GM21515 (cell line): ENCODE measurements at regions not wholly inside any gene's neighbourhood (a gene's known extent, or its start where the extent isn't known, plus 50 kb on each side); places are given as distances from the start of the nearest gene placed in this dataset.
"Not testable (repeated sequence)": the region's sequence is repeated elsewhere in the genome, so short reads cannot be mapped to it uniquely, and the experiment has no call there.

Experiments used
- ATAC-seq: cut with Tn5 transposase; IDR thresholded peaks from one replicate; pipeline ENCODE4 v1.9.1; 2021; ENCODE audit not compliant: unreplicated experiment

DNA sequence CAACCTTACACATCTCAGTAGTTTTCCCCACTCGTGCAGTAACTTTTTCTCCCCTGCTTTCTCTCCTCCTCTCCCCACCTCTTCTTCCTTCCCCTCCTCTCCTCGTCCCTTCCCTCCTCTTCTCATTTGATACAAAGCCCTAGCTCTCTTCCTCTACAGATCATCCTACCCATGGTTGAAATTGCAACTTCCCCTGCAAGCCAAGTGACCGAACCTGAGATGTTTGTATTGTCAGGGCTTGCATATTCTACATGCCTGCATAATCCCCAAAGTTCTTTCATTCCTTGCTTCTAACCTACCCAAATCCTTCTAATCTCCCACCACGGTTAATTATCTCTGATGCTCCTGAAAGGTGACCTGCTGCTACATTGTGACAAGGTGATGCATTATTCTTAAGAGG is 408.6 kb upstream of the AMELY start:
- not testable (repeated sequence) for ATAC-seq

DNA sequence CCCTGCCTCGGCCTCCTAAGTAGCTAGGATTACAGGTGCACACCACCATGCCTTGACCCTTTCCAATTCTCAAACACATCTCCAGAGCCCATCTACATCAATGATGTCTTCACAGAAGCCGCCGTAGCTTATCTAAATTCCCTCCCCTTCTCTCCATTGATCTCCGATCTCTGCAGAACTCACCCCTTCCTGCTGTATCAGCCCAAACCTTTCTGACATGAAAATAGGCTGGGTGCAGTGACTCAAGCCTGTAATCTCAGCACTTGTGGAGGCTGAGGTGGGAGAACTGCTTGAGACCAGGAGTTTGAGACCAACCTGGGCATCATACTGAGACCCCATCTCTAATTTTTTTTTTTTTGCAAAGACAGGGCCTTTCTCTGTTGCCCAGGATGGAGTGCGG is 406.6 kb upstream of the AMELY start:
- ATAC-seq: no peak

DNA sequence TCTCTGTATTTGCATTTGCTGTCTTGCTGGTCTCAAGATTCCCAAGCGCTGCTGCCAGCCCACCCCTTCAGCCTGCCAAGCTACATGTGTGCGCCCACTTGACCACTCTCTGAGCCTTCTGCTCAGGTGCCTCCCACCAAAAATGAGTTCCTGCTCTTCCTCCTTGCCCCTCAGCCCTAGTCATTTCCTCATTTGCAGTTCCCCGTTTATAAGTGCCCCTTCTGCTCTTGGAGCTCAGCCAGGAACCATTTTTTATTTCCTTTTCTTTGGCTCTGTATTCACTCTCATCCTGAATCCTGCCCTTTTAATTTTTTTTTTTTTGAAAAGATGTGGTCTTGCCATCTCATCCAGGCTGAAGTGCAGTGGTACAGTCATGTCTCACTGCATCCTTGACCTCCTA is 406.0 kb upstream of the AMELY start:
- no peak for ATAC-seq

DNA sequence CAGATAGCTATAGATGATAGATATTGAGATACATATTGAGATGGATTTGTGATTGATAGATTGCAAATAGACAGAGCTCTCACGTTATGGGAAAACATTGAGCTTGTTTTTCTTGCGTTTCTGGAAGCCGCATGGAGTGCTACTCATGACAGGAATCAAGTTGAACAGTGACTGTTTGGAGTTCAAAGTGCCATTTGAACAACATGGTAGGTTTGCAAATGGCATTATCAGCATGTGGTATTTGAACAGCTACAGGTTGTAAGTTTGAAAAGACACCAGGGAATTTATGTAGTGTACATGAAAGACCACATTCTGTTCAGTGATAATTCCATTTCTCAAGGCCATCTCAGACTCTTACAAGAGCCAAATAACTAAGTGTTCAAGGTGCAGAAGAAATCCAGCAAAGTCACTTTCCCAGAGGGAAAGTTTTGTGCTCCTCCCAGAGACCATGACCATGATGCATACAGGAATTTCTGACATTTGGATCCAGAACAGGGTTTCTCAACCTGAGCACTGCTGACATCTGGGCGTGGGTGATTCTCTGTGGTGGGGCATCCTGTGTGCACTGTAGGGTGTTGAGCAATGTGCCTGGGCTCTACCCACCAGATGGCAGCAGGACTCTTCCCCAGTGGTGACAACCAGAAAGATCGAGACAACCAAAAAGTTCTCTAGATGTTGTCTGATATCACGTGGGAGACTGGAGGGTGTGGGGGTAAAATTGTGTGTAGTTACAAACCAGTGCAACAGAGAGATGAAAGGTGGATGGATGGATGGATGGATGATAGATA is 399.1 kb upstream of the AMELY start:
- no peak for ATAC-seq

DNA sequence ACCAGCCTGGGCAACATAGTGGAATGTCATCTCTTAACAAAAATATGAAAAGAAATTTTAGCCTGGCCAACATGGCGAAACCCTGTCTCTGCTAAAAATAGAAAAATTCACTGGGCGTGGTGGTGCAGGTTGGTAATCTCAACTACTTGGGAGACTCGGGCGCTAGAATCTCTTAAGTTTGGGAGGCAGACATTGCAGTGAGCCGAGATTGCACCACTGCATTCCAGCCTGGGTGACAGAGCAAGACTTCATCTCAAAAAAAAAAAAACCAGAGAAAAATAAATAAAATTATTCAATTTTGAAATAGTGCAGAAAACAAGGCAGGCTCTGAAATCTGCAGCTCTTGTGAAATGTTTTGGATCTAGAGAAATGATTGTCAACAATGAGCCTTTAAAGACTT is 397.3 kb upstream of the AMELY start:
- ATAC-seq: no peak

DNA sequence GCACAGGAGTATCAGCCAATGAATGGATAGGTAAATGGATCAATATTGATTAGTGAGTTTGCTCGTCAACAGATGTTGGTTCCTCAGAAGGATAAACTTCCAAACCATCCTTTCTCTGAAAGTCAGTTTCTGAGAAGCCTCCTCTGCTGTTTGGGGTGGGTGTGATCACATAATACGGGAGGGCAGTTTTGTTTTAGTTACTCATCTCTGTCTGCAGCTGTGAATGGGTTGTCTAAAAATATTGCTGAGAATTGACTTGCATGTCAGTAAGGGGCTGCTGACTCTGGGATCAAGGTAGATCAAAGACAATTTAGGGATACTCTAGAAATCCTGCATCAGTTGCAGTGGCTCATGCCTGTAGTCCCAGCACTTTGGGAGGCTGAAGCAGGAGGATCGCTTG is 390.8 kb upstream of the AMELY start:
- ATAC-seq: no peak

DNA sequence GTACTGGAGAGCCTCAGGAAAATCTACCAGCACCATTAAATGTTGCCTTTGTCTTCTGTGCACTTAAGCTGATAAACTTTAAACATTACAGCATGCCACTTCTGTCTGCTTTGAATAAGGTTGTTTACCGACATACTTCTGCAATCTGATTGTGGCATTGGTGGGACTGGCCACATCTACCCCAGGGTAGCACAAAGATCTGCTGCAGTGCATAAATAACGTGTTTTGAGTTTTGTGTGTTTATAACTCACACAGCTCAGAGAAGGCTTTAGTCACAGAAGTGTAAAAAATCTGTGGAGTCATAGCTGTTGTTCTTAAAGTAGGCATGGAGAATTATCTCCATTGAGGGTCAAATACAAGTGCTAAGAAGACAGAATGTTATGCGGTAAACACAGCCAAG is 388.4 kb upstream of the AMELY start:
- no peak for ATAC-seq

DNA sequence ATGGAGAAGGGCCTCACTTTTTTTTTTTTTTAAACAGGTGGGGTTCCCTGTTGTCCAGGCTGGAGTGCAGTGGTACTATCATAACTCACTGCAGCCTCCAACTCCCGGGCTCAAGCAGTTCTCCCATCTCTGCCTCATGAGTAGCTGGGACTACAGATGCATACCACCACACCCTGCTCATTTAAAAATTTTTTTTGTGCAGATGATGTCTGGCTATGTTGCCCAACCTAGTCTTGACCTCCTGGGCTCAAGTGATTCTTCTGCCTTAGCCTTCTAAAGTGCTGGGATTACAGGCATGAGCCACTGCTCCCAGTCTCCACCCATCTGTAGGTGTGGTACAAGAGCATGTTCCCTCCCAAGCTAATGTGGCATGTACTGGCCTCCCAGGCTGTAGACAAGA is 380.6 kb upstream of the AMELY start:
- no peak for ATAC-seq

DNA sequence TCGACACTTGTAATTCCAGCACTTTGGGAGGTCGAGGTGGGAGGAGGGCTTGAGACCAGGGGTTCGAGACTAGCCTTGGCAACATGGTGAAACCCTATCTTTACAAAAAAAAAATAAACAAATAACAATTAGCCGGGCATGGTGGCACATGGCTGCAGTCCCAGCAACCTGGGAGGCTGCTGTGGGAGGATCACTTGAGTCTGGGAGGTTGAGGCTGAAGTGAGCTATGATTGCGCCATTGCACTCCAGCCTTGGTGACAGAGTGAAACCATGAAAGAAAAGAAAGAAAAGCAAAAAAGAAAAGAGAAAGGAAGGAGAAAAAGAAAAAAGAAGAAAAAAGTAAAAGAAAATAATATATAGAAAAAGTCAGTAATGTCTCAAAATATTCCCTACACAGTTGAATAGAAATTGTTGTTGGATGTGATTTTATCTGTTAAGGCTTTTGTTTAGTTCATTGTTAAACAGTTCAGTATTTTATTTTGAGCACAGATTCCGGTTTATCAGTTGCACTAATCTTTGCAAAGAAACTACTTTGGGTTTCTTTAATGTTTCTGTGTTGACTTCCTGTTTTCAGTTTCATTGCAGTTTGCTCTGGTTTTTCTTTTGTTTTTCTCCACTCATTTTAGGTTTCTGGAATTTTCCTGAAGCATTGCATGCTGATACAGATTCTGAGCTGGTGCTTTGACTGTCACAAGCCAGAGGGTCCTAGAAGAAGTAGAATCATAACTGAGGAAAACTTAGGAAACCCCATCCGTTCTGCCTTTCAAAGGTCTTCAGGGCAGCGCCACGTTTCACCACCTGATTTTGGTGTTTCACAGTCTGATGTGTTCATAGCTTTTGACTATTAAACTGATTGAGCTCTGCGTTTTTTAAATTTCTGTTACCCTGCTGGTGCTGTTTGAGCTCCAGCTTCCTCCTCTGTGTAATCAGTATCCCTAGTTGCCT is 378.6 kb upstream of the AMELY start:
- peak; percentile 75 for ATAC-seq

DNA sequence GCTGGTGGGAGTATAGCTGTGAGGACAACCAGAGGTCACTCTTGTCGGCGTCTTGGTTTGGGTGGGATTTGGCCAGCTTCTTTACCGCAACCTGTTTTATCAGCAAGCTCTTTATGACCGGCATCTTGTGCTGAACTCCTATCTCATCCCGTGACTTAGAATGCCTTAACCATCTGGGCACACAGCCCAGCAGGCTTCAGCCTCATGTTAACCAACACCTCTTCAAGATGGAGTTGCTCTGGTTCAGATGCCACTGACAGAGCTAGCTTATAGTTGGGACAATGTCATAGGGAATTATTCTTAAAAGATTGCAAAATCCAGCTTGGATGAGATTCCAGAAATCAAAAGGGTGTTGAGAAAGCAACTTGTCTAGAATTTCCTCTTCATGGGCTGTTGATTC is 377.1 kb upstream of the AMELY start:
- ATAC-seq: no peak

DNA sequence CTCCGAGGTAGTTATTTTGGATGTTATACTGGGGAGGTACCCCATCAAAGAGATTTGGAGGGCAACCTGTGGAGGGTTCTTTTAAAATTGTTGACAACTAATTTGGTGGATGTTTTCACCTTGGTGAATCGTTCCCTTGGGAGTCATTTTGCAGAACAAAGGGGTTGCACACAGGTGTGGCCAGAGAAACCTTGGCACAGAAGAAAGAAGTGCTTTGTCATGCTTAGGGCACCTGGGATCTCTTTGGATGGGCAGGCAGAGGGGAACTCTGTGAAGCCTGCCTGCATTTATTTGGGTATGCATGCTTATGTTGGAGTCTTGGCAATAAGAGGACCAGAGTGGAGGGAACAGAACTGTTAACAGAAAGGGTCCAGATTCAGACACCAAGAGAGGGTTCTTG is 376.4 kb upstream of the AMELY start:
- ATAC-seq: not testable (repeated sequence)

DNA sequence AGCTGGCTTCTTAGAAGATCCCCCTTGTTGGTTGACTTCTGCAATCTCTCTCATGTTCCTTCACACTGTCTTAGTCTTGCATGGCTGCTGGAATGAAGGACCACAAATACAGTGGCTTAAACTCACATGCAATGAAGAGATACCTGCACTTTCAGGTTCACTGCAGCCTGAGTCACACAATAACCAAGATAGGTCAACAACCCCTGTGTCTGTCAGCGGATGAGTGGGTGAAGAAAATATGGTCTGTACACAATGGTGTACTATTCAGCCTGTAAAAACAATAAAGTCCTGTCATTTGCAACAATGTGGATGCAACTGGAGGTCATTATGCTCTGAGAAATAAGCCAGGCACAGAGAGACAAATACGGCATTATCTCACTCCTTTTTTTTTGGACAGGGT is 373.8 kb upstream of the AMELY start:
- ATAC-seq: no peak

DNA sequence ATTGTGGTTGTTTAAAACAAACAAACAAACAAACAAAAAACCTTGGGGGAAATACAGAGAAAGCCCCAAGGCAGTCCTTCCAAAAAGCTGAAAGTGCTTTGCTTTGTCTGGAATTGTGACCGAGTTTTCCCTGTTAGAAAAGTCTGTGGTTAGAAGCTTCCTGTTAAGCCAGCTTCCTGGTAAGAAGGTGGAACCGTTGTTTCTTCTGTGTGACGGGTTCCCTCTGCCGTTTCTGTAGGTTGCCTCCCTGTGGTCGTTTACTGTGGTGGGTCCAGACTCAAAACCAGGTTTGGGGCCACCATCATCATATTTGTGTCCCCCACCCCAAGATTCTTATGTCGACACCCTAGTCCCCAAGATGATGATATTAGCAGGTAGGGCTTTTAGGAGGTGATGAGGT is 371.4 kb upstream of the AMELY start:
- no peak for ATAC-seq

DNA sequence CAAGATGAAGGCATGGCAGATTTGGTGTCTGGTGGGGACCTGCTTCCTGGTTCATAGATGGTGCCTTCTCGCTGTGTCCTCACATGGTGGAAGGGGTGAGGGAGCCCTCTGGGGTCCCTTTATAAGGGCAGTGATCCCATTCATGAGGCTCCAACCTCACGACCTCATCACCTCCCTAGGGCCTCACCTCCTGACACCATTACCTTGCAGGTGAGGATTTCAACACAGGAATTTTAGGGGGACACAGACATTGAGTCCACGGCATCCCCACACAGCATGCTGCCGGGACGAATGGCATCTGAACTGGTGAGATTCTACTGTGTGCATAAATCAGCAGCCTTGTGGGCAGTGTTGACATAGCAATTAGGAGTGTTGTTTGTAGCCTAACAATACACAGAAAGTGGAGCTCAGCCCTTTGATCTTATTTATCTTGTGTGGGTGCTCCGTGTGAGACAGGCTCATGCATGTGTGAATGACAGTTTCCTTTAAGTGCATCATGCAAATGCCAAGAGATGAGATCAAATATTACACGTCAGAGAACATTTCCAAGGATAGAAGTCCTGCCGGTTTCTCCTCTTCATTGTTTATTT is 368.7 kb upstream of the AMELY start:
- not testable (repeated sequence) for ATAC-seq

DNA sequence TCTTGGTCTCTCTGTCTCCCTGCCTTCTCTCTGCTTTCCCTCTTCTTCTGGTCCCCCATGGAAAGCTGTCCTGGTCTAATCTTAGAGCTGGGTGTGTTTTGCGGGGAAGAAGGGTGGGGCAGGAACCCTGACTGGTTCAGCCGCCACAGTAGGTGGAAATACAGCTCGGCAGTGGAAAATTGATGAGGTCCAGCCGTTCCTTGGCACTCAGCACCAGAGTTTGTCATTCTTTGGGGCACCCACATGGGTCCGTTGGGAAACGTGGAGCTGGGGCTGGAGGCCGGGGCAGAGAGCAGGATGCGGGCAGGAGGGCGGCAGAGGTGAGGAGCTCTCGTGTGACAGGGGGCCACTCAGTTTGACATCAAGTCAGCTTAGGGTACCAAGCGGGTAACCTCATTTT is 364.2 kb upstream of the AMELY start:
- no peak for ATAC-seq

DNA sequence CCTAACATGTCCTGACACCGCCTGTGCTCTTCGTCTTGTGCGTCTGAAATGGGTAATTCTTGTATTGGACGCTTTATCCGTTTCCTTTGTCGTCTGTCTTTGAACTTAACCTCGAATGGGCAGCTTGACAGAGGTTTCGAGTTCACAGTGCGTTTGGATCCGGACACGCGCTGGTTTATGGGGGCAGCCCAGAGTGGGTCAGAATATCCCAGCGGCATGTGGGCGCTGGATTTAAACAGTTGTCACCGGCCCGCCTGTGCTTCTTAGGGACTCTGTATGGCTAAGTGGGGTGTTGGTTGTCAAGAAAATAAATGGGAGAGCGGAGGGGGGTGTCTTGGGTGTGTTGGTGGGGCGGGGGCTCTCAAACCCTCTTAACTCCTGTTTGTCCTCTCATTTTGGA is 363.5 kb upstream of the AMELY start:
- ATAC-seq: no peak

DNA sequence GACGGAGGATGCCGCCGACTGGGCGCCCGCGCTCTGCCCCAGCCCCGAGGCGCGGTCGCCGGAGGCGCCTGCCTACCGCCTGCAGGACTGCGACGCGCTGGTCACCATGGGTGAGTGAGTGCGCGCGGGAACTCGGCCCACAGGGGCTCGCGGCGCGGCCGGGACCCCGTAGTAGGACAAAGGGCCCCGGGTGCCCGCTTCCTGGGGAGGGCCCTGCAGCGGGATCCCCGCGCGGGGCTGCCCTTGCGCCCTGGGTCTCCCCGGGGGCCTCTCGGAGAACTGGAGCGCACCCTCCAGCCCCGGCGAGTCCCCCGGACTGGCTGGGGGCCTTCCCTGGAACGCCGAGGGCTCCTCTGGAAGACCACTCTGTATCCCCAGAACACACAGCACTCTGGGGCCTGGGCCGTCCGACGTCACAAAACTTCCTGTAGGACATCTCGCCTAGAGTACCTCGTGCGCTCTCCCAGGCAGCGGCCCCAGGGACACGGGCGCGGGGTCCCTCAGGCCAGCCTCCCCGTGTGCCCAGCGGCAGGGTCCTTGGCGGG is 362.9 kb upstream of the AMELY start:
- ATAC-seq: peak; percentile 15

DNA sequence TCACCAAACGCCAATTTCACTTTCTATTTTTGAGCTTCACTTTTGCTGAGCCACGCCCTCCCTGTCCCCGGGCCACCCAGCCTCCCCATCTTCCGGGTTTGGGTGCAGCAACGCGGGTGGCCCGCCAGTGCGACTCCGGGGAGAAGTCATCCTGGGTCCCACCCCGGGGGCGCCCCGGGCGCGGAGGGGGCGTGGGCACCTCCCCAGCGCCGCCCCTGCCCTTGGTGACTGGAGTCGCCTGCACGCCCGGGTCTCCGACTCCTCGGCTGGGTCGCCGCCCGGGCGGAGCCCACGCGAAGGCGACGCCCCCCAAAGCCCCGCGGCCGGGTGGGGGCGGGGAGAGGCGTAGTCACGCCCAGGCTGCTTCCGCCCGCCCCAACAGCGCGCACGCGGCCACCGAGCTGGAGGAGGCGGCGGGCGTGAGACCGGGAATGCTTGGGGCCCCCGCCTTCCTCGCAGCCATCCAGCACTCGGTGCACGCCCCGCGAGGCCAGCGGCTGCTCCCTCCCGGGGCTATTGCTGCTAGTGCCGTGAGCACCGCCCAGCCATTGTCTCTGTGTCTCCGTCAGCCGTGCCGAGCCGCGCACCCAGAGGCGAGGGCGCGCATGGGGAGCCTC is 362.1 kb upstream of the AMELY start:
- peak; percentile 79 for ATAC-seq

DNA sequence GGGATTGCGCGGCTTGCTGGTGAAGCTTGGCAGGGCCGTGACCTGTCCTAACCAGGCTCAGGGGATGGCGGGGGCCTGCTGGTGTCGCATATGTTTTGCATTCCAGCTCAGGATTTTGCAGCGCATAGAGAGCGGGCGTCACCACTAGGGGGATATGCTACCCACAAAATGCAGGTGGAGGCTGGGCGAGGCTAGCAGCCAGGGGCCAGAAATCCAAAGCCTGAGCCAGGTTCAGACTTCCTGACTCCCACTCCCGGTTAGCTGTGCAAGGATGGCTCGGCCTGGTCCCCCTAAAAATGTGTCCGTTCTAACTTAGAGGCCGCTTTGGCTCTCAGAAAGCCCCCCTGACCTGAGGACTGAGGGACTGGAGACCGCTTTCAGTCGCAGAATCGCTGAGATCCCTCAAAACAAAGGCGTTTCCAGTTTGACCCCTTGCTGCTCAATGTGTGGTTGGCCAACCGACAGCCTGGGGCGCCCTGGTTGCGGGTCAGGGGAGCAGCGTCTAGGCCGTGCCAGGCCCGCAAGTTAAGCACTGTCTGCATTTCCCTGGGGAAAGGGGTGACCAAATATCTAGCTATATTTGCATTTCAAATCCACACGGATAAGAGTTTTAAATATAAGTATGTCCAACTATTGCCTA is 361.1 kb upstream of the AMELY start:
- ATAC-seq: peak; percentile 33

DNA sequence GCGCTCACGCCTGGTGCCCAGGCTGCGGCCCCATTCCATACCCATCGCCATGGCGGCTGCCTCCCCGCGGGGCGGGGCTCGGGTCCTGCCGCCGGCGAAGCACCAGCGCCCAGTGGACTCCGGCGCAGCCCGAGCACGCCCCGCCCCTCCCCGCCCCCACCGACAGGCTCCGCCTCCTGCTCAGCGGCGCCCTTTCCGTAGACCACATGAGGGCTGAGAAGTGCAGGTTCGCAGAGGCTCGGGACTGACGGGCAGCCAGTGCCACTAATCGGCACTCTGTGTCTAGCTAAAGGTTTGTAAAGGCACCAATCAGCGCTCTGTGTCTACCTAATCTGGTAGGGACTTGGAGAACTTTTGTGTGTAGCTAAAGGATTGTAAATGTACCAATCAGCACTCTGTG is 352.2 kb upstream of the AMELY start:
- ATAC-seq: no peak

DNA sequence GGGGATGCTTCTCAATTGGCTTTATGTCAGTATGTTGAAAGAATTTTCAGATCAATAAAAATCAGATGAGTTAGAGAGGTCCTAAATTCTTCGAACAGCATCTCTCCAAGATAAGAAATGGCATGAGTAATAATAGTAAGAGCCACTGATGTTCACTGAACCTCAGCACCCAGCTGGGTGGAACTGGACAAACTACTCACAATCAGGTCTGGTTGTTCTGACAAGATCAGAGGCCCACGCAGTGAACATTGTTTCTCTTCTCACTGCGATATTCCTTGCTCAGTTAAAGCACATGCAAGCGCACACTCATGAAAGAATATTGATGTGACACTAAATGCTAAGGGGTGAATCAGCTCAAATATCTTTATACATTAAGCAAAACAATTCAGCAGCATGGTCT is 351.0 kb upstream of the AMELY start:
- ATAC-seq: no peak
